Myocyte (in vitro differentiated cells): ENCODE measurements at regions not wholly inside any gene's neighbourhood (a gene's known extent, or its start where the extent isn't known, plus 50 kb on each side); places are given as distances from the start of the nearest gene placed in this dataset.
A peak's percentile ranks its signal among the peaks of the same experiment; 100 is the strongest.
"Not testable (repeated sequence)": the region's sequence is repeated elsewhere in the genome, so short reads cannot be mapped to it uniquely, and the experiment has no call there.

ENCODE experiments used
- DNase-seq: peaks from one replicate; pipeline ENCODE4 v3.0.0-alpha.2; 2012; ENCODE audit warnings: low read depth

DNA sequence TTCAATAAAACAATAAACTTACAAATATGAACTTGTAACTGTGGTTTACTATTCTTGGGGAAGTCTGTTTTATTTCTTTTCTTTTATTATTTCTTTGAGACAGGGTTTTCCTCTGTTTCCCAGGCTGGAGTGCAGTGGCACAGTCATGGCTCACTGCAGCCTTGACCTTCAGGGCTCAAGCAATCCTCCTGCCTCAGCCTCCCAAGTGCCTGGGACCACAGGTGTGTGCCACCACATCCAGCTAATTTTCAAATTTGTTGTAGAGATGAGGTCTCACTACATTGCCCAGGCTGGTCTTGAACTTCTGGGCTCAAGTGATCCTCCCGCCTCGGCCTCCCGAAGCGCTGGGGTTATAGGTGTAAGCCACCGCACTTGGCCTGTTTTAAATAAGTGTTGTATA is 343.4 kb downstream of the SOX9 start:
- not testable (repeated sequence) for DNase-seq

DNA sequence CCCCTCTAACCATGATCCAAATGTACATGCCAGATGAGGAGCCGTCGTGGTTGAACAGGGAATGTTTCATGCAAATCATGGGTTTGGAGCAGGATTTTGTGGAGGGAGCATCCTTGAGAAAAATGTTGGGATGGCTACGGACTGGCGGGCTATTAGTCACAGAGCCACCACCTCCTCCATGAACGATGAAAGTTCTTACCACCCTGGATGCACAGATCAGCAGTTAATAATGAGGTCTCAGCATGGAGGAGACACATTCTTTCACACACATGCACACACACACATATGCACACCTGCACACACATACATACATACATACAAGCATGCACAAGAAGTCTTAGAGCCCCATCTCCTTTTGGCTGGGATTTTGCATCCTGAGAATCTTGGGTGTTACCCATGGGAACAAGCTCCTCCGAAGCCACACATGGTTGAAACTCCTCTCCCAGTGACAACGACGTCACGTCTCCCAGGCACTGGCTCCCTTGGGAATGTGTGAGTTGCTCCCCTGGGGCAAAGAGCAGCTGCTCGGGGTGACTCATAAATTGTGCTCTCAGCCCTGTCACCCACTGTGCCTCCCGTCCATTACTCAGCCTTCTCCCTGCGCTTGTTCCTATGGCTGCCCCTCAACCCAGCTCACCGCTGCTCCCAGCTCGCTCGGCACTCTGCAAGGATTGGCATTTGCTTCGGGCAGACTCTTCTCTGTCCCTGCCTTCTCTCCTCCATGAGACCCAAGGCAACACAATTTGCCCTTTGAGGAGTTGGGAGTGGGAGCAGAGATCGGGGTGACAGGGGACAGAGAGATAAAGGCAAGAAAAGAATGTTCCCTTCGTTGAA is 344.6 kb downstream of the SOX9 start:
- DNase-seq, result peak; percentile 79

DNA sequence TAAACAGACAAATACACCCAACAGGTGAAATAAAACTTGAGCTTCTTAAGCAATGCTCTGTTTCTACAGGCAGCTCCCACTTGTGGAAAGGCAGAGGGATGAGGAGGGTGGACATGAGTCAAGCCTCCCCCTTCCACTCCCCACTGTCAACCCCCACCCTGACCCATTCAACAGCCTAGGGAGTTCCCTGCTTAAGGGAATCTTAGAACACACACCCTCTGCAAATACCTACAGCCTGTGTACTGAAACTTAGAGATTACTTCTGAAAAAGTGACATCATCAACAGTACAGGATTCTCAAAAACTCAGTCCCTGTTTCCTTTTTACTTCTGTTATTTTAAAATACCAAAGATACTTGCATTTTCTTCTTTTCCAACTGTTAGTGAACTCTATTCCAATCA is 345.4 kb downstream of the SOX9 start:
- DNase-seq, result peak; percentile 33

DNA sequence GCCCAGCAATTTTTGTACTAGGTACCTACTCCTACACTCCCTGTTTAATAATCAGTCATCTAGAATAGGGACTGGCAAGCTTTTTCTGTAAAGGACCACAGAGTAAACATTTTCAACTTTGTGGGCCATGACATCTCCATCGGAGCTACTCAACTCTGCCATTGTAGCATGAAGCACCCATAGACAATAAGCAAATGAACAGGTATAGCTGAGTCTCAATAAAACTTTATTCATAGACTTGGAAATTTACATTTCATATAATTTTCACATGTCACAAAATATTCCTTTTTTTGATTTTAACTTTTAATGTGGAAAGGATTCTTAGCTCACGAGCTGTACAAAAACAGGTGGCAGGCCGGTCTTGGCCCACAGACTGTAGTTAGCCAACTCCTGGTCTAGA is 345.8 kb downstream of the SOX9 start:
- DNase-seq, result peak; percentile 6

DNA sequence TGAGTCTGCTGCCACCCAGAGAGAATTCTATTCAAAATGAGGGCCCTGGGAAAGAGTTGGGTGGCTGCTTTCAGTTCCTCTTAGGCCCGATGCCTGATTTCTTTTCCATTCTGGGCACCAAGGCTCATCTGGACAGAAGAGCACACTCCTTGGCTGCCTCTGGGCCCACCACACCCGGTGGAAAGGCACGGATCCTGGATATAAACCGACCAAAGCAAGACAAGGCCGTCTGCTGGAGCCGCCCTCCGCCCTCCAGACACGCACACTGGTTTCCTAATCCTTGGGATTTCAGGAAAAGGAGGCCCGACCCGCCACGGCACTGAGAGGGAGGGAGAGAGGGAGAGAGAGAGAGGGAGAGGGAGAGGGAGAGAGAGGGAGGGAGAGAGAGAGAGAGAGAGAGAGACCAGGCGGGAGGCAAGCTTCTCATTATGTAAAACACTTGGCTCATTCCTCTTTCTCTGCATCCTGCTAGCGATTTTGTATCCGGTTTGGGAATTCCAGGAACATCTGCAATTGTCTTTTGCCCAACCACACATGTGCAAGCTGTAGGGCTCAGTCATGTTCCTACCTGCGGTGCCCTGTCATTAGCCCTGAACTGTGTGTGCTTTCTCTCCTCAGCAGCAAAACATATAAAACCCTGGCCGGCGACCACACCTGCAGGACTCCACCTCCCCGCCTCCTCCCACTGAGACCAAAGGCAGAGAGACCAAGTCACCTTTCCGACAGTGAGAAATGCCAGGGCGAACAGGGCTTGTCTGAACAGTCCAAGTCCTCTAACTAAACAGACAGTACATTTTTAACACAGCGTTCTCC is 347.2 kb downstream of the SOX9 start:
- no peak for DNase-seq

DNA sequence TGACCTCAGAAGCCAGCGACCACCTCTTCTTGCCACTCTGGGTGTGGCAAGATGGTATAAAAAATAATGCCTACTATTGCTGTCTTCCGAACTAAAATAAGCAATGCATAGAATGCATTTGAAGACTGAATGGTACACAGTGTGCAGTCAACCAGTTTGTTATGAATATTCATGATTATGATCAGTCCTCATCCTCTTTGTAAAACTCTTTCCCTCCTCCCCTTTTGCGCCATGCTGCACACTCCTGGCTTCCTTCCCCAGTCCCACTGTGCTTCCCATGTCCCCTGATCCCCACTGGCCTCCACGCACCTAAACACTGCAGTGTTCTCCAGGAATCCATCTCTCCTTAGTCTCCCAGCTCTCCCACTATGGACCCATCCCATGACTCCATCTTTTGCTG is 348.0 kb downstream of the SOX9 start:
- no peak for DNase-seq

DNA sequence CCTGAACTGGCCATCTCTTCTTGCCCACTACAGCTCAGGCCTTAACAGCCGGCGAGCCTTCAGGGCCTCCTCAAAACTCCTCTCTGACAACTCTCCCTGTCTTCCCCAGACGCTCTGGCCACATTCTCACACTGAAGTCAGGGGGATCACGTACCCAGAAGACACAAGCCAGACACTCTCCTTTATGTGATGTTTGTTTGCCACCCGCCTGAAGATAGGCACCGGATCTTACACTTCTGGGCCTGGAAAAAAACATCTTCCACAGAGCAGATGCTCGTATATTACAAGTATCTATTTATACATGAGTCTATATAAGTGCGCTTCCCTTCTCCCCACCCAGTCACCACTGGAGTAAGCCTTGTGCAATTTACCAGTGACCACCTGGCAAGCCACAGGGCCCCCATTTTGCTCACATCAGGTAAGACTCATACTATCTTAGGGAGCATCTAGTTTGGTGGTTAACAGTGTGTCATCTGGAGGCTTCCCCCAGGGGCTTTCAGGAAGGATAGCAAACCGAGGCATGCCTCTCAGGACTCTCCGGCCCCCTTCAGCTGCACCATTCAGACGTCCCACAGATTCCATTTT is 349.4 kb downstream of the SOX9 start:
- no peak for DNase-seq

DNA sequence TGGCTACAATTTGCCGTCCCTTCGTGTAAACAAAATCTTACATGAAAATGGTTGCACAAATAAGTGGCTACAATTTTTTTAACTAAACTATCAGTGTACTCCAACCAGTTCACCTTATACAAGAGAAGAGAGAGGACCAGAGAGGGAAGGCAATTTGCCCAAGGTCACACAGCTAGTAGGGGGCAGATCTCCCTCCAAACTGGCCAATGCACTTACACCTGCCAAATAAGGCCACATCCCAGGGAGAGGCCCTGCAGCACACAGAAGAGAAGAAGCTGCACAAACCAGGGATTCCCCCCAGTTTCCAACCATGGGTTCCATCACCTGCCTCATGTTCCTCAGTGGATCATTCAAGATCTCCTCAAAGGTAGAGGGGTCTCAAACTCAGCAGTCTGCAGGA is 349.9 kb downstream of the SOX9 start:
- no peak for DNase-seq

DNA sequence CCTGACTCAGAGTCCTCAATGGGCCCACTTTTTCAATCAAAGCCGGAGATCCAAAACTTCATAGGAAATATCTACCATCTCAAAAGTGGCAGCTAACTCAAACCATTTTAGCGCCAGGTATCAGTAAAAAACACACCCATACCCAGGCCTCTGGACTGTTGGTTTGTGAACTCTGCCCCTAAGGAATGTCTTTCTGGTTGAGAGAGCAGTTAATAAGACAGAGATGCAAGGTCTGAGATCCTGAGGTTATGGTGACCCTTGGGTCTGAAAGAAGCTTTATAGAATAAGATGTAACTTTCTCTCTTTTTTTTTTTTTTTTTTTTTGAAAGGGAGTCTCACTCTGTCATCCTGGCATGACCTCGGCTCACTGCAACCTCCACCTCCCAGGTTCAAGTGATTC is 350.5 kb downstream of the SOX9 start:
- no peak for DNase-seq

DNA sequence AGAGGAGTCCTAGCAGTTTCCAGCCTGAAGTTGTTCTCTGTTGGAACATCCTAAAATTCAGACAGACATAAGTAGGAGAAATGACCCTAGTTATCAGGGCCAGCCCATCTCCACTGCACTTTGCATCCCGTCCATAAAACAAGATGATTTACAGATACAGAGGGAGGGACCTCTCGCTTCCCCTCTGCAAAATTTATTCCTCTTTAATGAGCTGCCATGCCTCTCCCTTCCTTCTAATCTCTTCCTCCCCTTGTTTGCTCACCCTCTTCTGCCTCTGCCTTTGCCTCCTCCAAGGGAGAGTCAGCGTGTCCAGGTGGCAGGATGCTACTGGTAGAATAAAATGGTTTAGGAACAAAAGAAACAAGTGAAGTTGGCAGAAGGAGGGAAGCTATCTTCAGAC is 351.3 kb downstream of the SOX9 start:
- no peak for DNase-seq

DNA sequence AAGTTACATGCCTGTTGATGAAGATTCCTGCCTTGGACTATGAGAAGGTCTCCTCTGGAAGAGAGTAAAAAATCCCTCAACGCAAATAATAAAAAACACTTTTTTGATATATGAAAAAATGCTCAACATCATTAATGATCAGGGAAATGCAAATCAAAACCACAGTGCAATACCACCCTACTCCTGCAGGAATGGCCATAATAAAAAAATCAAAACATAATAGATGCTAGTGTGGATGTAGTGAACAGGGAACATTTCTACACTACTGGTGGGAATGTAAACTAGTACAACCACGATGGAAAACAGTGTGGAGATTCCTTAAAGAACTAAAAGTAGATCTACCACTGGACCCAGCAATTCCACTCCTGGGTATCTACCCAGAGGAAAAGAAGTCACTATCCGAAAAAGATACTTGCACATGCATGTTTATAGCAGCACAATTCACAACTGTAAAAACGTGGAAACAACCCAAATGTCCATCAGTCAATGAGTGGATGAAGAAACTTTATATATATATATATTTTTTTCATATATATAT is 352.1 kb downstream of the SOX9 start:
- DNase-seq, result not testable (repeated sequence)

DNA sequence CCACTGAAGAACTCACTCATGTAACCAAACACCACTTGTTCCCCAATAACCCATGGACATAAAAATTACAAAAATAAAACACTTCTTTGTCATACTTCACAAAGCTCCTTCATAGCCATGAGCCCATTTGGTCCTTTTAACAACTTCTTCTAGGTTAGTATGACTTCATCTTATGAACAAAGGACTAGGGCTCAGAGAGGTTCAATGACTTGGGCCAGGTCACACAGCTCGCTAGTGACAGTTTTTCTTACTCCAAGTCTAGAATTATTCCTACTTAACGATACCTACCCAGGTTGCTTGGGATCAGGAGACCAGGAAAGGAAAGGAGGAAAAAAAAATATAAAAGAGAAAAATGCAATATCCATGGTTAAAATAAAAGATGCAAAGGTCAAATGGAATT is 353.4 kb downstream of the SOX9 start:
- no peak for DNase-seq

DNA sequence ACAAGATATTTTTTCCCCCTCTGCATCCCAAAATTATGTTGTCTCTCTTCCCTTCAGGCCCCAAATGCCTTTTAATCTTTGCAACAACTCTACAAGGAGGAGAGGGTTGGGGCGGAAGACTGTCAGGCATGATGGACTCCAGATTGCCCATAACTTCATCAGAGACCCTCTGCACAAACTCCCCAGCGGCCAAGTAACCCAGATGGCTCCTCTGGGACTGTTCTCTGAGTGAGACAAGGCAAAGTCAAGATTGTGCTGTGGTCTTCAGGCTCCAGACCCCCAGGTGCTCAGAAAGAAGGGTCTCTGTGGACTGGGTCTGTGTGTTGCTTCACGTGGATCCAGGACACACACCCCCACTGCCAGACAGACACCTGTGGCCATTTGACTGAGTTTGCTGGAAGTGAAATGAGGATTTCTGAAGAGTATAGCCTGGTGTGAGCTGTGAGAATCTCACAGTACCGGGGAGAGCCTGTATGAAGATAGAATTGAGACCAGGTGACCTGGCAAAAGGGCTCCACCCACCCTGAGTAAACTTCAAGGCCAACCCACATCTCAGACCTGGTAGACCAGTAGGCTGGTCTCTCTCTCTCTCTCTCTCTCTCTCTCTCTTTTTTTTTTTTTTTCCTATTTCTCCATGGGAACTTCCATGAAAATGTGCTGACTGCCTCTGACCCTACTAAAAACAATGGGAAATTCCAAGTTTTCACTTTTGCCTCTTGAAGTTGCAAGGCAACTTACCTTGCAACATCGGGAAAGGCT is 354.1 kb downstream of the SOX9 start:
- DNase-seq, result no peak

DNA sequence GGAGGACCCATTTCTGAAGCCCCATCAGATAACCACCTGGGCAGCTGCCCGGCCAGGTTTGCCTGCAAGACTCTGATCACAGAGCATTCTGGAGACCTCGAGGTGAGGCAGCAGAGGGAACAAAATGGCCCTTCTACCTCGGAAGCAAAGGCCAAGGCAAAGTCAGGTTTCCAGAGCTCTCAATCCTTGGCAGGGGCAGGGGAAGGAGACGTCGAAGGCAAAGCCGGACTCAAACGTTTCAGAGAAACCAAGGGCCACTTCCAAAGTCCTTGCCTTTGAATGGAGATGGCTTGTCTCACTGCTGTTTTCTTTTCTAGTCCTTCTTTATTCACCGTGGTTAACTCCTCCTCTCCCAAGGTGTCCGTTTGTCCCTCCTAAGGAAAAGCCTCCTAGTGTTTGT is 355.3 kb downstream of the SOX9 start:
- DNase-seq, result no peak

DNA sequence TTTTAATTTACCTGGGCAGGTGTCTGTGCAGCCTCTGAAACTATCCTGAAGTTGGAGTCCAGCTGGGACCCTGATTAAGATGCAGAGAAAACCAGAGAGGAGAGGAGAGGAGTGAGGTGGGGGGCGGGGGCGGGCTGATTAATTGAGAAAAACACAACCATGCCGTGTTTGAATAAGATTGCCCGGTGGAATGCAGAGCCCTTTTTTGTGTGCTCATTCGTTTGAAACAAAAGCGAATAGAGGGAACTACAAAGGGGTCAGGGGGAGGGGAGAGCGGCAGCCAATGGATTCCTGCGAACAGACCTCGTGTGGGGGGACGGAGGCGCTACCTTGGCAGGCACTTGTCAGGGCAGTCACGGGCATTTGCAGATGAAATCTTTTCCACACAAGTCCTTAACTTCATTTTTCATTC is 355.8 kb downstream of the SOX9 start:
- DNase-seq, result no peak

DNA sequence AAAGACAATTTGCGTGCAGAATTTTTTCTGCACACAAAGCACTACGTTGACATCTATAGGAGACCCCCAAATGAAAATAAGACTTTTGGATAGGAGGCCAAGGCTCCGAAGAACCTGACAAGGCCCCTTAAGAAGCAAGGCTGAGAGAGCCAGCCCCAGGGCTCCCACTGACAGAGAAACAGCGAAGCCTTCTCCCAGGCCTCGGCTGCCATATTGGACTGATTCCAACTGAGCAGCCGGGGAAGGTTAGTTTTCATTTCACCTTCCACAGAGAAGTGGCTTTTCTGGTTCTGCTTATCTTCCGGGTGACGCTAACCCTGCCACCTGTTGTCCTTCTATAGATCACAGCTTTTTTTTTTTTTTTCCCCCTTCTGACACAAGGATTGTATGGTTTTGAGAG is 356.7 kb downstream of the SOX9 start:
- no peak for DNase-seq

DNA sequence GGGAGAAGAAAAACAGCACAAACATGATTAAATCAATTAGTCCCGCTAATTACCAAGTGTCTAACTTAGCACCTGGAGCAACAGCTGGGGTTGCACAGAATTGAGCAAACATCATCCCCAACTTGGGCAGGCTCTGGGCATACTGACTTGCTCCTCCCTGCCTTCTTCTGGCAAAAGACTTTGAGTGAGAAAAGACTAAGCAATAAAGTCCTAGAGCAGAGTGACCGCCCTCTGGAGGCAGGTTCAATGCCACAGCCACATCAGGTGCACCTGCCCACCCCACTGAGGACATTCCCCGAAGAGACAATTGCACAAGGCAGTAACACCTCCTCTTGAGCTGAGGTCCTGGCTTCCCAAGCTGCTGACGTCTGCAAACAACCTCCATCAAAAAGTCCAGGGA is 358.3 kb downstream of the SOX9 start:
- DNase-seq, result no peak

DNA sequence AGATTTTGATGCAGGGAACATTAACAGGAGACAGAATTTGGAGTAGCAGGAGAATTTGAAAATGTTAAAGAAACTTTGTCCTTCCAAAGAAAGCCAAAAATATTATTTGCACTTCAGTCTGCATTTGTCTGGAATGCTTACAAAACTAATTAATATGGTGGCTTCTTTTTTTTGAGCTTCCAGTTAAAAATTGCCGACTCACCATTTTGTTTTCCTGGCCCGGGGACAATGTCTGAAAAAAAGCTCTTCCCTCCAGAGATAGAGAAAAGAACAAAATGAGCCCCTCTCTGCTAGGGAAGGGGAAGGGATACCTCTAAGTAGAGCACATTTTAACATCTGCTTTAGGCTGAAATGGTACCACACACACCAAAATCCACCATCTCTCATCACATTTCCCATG is 360.8 kb downstream of the SOX9 start:
- DNase-seq, result no peak

DNA sequence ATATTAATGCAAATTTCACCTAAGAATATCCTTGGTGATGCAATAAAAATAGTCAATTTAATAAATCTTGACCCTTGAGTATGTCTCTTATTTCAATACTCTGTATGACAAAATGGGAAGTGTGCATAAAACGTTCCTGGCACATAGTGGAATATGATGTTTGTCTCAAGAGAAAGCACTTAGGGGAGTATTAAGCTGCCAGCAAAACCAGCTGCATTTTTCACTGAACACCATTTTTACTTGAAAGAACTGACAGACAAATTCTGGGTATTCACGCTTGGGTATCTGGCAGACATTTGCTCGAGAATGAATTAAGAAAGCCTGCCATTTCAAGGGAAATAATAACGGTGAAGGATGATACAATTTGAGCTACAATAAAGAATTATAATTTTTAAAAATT is 364.8 kb downstream of the SOX9 start:
- no peak for DNase-seq

DNA sequence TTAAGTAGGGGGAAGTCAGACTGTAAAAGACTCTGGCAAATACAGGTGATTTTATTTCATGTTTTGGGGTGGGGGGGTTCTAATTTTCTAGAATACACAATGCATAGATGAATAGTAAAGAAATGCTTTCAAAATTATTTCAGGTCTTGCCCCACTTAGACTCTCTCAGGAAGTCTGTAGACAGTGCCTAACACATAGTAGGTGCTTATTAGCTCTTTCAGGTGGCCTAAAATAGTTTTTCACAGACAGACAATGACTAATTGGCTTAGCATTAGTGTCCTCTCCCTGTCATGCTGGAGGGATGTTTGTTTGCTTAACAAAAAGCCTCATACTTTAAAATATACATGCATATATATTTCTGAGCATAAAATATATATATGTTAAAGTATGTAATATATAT is 366.0 kb downstream of the SOX9 start:
- DNase-seq, result no peak

DNA sequence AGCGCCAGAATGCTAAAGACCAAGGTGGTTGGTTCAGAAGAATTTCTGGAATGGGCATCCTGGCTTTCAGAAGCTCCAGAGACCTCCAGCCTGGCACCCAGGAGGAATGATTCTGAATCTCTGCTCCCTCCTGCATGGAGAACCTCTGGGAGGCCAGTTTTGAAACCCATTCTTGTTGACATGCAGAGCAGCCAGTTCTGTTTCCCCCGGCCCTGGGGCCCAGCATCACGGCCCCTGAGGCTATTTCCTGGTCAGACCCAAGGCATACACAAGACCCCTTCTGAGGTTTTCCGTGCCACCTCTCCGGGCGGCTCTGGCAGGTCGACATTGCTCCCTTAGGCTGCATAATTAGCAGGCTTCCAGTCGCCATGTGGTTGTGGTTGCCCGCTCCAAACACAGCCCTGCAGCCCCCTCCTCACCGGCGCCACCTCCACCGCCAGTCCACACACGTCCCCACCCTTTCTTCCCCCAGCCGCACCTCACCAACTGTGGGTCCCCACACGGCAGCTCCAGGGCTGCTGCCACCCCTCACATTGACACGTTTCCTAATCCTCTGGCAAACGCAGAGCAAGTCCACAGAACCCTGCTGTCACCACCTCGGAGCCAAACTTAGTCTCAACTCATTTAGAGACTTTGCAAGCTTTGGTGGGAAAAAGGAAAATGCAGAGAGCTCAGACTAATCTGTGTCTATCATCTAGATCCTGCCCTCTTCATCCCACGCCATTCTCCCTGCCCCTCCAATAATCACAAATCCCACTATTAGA is 367.1 kb downstream of the SOX9 start:
- DNase-seq, result no peak
